K562 (cell line): ENCODE measurements at regions not wholly inside any gene's neighbourhood (a gene's known extent, or its start where the extent isn't known, plus 50 kb on each side); places are given as distances from the start of the nearest gene placed in this dataset.
A peak's percentile ranks its signal among the peaks of the same experiment; 100 is the strongest.

Source experiments
- AFF4 ChIP-seq: sonication (generic); formaldehyde crosslinking; IDR thresholded peaks from 2 replicates; pipeline ENCODE4 v1.8.0; 2023; ENCODE audit warnings: mild to moderate bottlenecking, missing genetic modification reagents
- CEBPB ChIP-seq: fragments of 450-650 bp; IDR thresholded peaks from 2 replicates; pipeline ENCODE4 v1.6.1; 2016; ENCODE audit warnings: missing genetic modification characterization, missing compliant biosample characterization
- CEBPG ChIP-seq, 3 experiments: fragments of 200-800 bp in 1 of 3; sonication (Bioruptor generic) in 1 of 3; sonication (generic) in 1 of 3; formaldehyde crosslinking in 1 of 3; IDR thresholded peaks in 2 of 3; conservative IDR thresholded peaks in 1 of 3; 2 replicates each; pipeline versions ENCODE4 v1.6.1 to v1.8.0; 2016 to 2022; ENCODE audit warnings: missing compliant biosample characterization in 2 of 3, missing genetic modification characterization in 2 of 3, mild to moderate bottlenecking in 1 of 3, missing genetic modification reagents in 1 of 3
- CTCFL ChIP-seq: IDR thresholded peaks from 2 replicates; pipeline ENCODE4 v1.6.1; 2011; ENCODE audit warnings: borderline replicate concordance, low read depth, mild to moderate bottlenecking, moderate library complexity, low read length; ENCODE audit not compliant: insufficient read depth, poor library complexity, severe bottlenecking
- FOXP1 ChIP-seq: sonication (generic); formaldehyde crosslinking; IDR thresholded peaks from 2 replicates; pipeline ENCODE4 v1.8.0; 2022; ENCODE audit warnings: mild to moderate bottlenecking, missing genetic modification reagents
- GATA2 ChIP-seq: sonication (generic); formaldehyde crosslinking; IDR thresholded peaks from 2 replicates; pipeline ENCODE4 v1.4.0; 2020; ENCODE audit warnings: mild to moderate bottlenecking, missing genetic modification reagents
- LEF1 ChIP-seq: fragments of 450-650 bp; IDR thresholded peaks from 2 replicates; pipeline ENCODE4 v1.6.1; 2016; ENCODE audit warnings: mild to moderate bottlenecking
- MLLT1 ChIP-seq, 2 experiments: fragments of 450-650 bp; IDR thresholded peaks; 2 replicates each; pipeline ENCODE4 v1.6.1; 2016
- NFXL1 ChIP-seq: fragments of 450-650 bp; formaldehyde crosslinking; IDR thresholded peaks from 2 replicates; pipeline ENCODE4 v1.4.0; 2021; ENCODE audit warnings: mild to moderate bottlenecking
- NR2C2 ChIP-seq, 2 experiments: fragments of 200-800 bp in 1 of 2; sonication (Bioruptor generic) in 1 of 2; sonication (generic) in 1 of 2; formaldehyde crosslinking in 1 of 2; IDR thresholded peaks; 2 replicates each; pipeline versions ENCODE4 v1.6.1 to v1.8.0; 2016 to 2022; ENCODE audit warnings: mild to moderate bottlenecking in 1 of 2, missing compliant biosample characterization in 1 of 2, missing genetic modification characterization in 1 of 2, missing genetic modification reagents in 1 of 2
- PYGO2 ChIP-seq: fragments of 450-650 bp; IDR thresholded peaks from 2 replicates; pipeline ENCODE4 v1.6.1; 2016; ENCODE audit warnings: mild to moderate bottlenecking, missing genetic modification characterization, moderate library complexity, missing compliant biosample characterization
- STAT6 ChIP-seq: sonication (generic); formaldehyde crosslinking; IDR thresholded peaks from 2 replicates; pipeline ENCODE4 v1.8.1; 2023; ENCODE audit warnings: mild to moderate bottlenecking, missing genetic modification reagents
- TCF7 ChIP-seq: sonication (generic); IDR thresholded peaks from 2 replicates; pipeline ENCODE4 v1.6.1; 2016; ENCODE audit warnings: antibody characterized with exemption, borderline replicate concordance
- ZC3H4 ChIP-seq: sonication (generic); formaldehyde crosslinking; IDR thresholded peaks from 2 replicates; pipeline ENCODE4 v1.9.0; 2021; ENCODE audit warnings: missing genetic modification reagents, borderline replicate concordance
- ZNF175 ChIP-seq: fragments of 200-800 bp; sonication (Bioruptor generic); IDR thresholded peaks from 2 replicates; pipeline ENCODE4 v1.6.1; 2016; ENCODE audit warnings: low read depth, mild to moderate bottlenecking, missing genetic modification characterization, missing compliant biosample characterization

- TF ChIP-seq STAT6 (CRISPR knock-in tag), result no peak
- no peak for TF ChIP-seq GATA2 (CRISPR knock-in tag)
- TF ChIP-seq AFF4 (CRISPR knock-in tag), result no peak
- no peak for TF ChIP-seq NFXL1 (CRISPR knock-in tag)
- no peak for TF ChIP-seq MLLT1 (IDR thresholded peaks at IDR 0.05)
- TF ChIP-seq CEBPG (CRISPR knock-in tag; IDR thresholded peaks at IDR 0.05), result no peak
- TF ChIP-seq CEBPG (tag; conservative IDR thresholded peaks at IDR 0.05 in 1 of 2, IDR thresholded peaks at IDR 0.05 in 1 of 2), result peak in 1 of 2 experiments; percentile 53; a peak in 1 of 4 replicates
- TF ChIP-seq PYGO2 (tag), result 0 out of 2 replicates have a peak, but pooled peaks have one; percentile 8
- TF ChIP-seq ZC3H4 (CRISPR knock-in tag), result no peak
- no peak for TF ChIP-seq NR2C2 (CRISPR knock-in tag; IDR thresholded peaks at IDR 0.05)
- peak; percentile 38; the same call in 1 of the 2 replicates for TF ChIP-seq NR2C2 (tag; IDR thresholded peaks at IDR 0.05)
- peak; percentile 34; the same call in 1 of the 2 replicates for TF ChIP-seq CEBPB (tag)
- TF ChIP-seq CTCFL, result no peak
- TF ChIP-seq FOXP1 (CRISPR knock-in tag), result no peak
- 0 out of 2 replicates have a peak, but pooled peaks have one; percentile 39 for TF ChIP-seq ZNF175 (CRISPR knock-in tag)
- TF ChIP-seq LEF1, result peak; percentile 73
- TF ChIP-seq TCF7, result no peak
These were observed 111.6 kb upstream of the HAAO start (continued) for GRCh38 chr2:42903821-42904575.
